T47D (cell line): ENCODE measurements at regions not wholly inside any gene's neighbourhood (a gene's known extent, or its start where the extent isn't known, plus 50 kb on each side); places are given as distances from the start of the nearest gene placed in this dataset.

Experiments
- DNase-seq, 2 experiments: peaks; one replicate each; pipeline versions ENCODE4 v3.0.0 to v3.0.0-alpha.2; 2011 to 2012; ENCODE audit warnings: low read depth in 1 of 2, low spot score in 1 of 2
- JUND ChIP-seq: IDR thresholded peaks from 2 replicates; pipeline ENCODE4 v1.6.1; 2012; ENCODE audit warnings: low read depth
- in situ Hi-C: cut with HindIII; loops from 2 replicates; pipeline ENCODE4 v1.10.0; 2016; ENCODE audit warnings: low sequenced_read_pairs, low pct_unique_long_range_greater_than_20kb

GRCh38 chr4:23365871-23366556, 523.8 kb downstream of the PPARGC1A start:
- TF ChIP-seq JUND = no peak
- no peak for DNase-seq
- in situ Hi-C loops = no loop called here

GRCh38 chr4:23365086-23365485, 524.8 kb downstream of the PPARGC1A start:
- no peak for DNase-seq
- no peak for TF ChIP-seq JUND
- in situ Hi-C loops = no loop called here

- DNase-seq = no peak
- in situ Hi-C loops = no loop called here
- TF ChIP-seq JUND = no peak
Observed at GRCh38 chr4:23364167-23364566, 525.7 kb downstream of the PPARGC1A start.

- TF ChIP-seq JUND = no peak
- DNase-seq = no peak
- in situ Hi-C loops = no loop called here
Observed at GRCh38 chr4:23361453-23361852, 528.4 kb downstream of the PPARGC1A start.

GRCh38 chr4:23360718-23361117, 529.1 kb downstream of the PPARGC1A start:
- no peak for DNase-seq
- TF ChIP-seq JUND = no peak
- in situ Hi-C loops = no loop called here

- no peak for DNase-seq
- TF ChIP-seq JUND = no peak
- in situ Hi-C loops = no loop called here
Observed at GRCh38 chr4:23355258-23355657, 534.6 kb downstream of the PPARGC1A start.

- in situ Hi-C loops = no loop called here
- no peak for DNase-seq
- no peak for TF ChIP-seq JUND
Observed at GRCh38 chr4:23353200-23353599, 536.6 kb downstream of the PPARGC1A start.

- no peak for TF ChIP-seq JUND
- DNase-seq = no peak
- in situ Hi-C loops = no loop called here
Observed at GRCh38 chr4:23348789-23349498, 540.9 kb downstream of the PPARGC1A start.

GRCh38 chr4:23337292-23337691, 552.6 kb downstream of the PPARGC1A start:
- DNase-seq = peak; percentile 11 to 55
- TF ChIP-seq JUND = no peak
- in situ Hi-C loops = no loop called here

GRCh38 chr4:23333946-23334878, 555.6 kb downstream of the PPARGC1A start:
- TF ChIP-seq JUND = no peak
- peak in 1 of 2 experiments; percentile 46 for DNase-seq
- in situ Hi-C loops = no loop called here

GRCh38 chr4:23333556-23333945, 556.3 kb downstream of the PPARGC1A start:
- in situ Hi-C loops = no loop called here
- DNase-seq = no peak
- TF ChIP-seq JUND = no peak

- no peak for DNase-seq
- in situ Hi-C loops = no loop called here
- TF ChIP-seq JUND = no peak
Observed at GRCh38 chr4:23332313-23332712, 557.5 kb downstream of the PPARGC1A start.

GRCh38 chr4:23327120-23327519, 562.7 kb downstream of the PPARGC1A start:
- TF ChIP-seq JUND = peak; percentile 66
- in situ Hi-C loops = no loop called here
- DNase-seq = peak; percentile 3 to 92
